GM18909 (cell line): ENCODE measurements at regions not wholly inside any gene's neighbourhood (a gene's known extent, or its start where the extent isn't known, plus 50 kb on each side); places are given as distances from the start of the nearest gene placed in this dataset.

ENCODE experiments used
- ATAC-seq: cut with Tn5 transposase; IDR thresholded peaks from one replicate; pipeline ENCODE4 v1.9.1; 2021; ENCODE audit warnings: mild to moderate bottlenecking; ENCODE audit not compliant: unreplicated experiment, poor library complexity

- no peak for ATAC-seq
Measured at GRCh38 chr11:127236776-127237175, 236.2 kb upstream of the KIRREL3 start.

GRCh38 chr11:127233998-127234397, 233.4 kb upstream of the KIRREL3 start:
- no peak for ATAC-seq

- ATAC-seq = no peak
Measured at GRCh38 chr11:127230392-127230791, 229.8 kb upstream of the KIRREL3 start.

- ATAC-seq = no peak
Measured at GRCh38 chr11:127226949-127227348, 226.4 kb upstream of the KIRREL3 start.

GRCh38 chr11:127226380-127226779, 225.8 kb upstream of the KIRREL3 start:
- no peak for ATAC-seq

GRCh38 chr11:127225619-127226018, 225.0 kb upstream of the KIRREL3 start:
- no peak for ATAC-seq

- ATAC-seq = no peak
Measured at GRCh38 chr11:127224276-127224675, 223.7 kb upstream of the KIRREL3 start.

GRCh38 chr11:127223633-127224032, 223.1 kb upstream of the KIRREL3 start:
- ATAC-seq = no peak

- no peak for ATAC-seq
Measured at GRCh38 chr11:127223026-127223425, 222.5 kb upstream of the KIRREL3 start.

- no peak for ATAC-seq
Measured at GRCh38 chr11:127219704-127220103, 219.1 kb upstream of the KIRREL3 start.

- ATAC-seq = no peak
Measured at GRCh38 chr11:127218275-127218608, 217.7 kb upstream of the KIRREL3 start.

- no peak for ATAC-seq
Measured at GRCh38 chr11:127217452-127218274, 217.1 kb upstream of the KIRREL3 start.

- ATAC-seq = no peak
Measured at GRCh38 chr11:127205688-127206217, 205.2 kb upstream of the KIRREL3 start.

- ATAC-seq = no peak
Measured at GRCh38 chr11:127203490-127203889, 202.9 kb upstream of the KIRREL3 start.

GRCh38 chr11:127202105-127202504, 201.5 kb upstream of the KIRREL3 start:
- ATAC-seq = no peak

GRCh38 chr11:127199306-127199801, 198.8 kb upstream of the KIRREL3 start:
- ATAC-seq = no peak

- no peak for ATAC-seq
Measured at GRCh38 chr11:127195501-127196120, 195.0 kb upstream of the KIRREL3 start.

GRCh38 chr11:127194521-127194920, 194.0 kb upstream of the KIRREL3 start:
- no peak for ATAC-seq

- ATAC-seq = no peak
Measured at GRCh38 chr11:127193950-127194349, 193.4 kb upstream of the KIRREL3 start.

- no peak for ATAC-seq
Measured at GRCh38 chr11:127191689-127192088, 191.1 kb upstream of the KIRREL3 start.

- ATAC-seq = no peak
Measured at GRCh38 chr11:127191261-127191660, 190.7 kb upstream of the KIRREL3 start.
